IMR-90 (cell line): ENCODE measurements at regions not wholly inside any gene's neighbourhood (a gene's known extent, or its start where the extent isn't known, plus 50 kb on each side); places are given as distances from the start of the nearest gene placed in this dataset.

ENCODE experiments used
- ATAC-seq: fragments of 200-7000 bp; cut with Tn5 transposase; 2 replicates; pipeline ENCODE4 v1.9.1; 2020; ENCODE audit warnings: low read depth, mild to moderate bottlenecking, moderate library complexity
- BruUV-seq: library from RNA; stranded (reverse); fragments of 400-500 nt; replicated peaks from 2 replicates; lab custom pipeline; 2021; lab: Mats Ljungman, UMichigan
- CTCF ChIA-PET: fragments of 300-600 bp; formaldehyde crosslinking; extraction: SDS; loops from one replicate; lab custom pipeline; 2021; ENCODE audit warnings: antibody characterized with exemption; lab: Yijun Ruan, JAX
- POLR2A ChIA-PET: fragments of 300-600 bp; sonication (Branson Sonifier 250); formaldehyde crosslinking; loops from one replicate; lab custom pipeline; 2022; ENCODE audit warnings: antibody characterized with exemption; ENCODE audit not compliant: unreplicated experiment; lab: Charles Lee
- DNase-seq: peaks from one replicate; pipeline ENCODE4 v3.0.0; 2013
- H2AFZ ChIP-seq: replicated peaks from 2 replicates; pipeline ENCODE3; 2013; ENCODE audit warnings: low read length, mild to moderate bottlenecking; ENCODE audit not compliant: poor library complexity
- H2AK5ac ChIP-seq: 2 replicates; pipeline ENCODE4 v1.6.1; 2013; ENCODE audit warnings: low read depth, low read length, inconsistent platforms
- H2AK9ac ChIP-seq: replicated peaks from 2 replicates; pipeline ENCODE3; 2013; ENCODE audit warnings: mild to moderate bottlenecking, low read depth, low read length, moderate library complexity; ENCODE audit not compliant: poor library complexity
- H2BK120ac ChIP-seq: 2 replicates; pipeline ENCODE4 v1.6.1; 2013; ENCODE audit warnings: low read depth, low read length, inconsistent platforms
- H2BK15ac ChIP-seq: 3 replicates; pipeline ENCODE4 v1.6.1; 2013; ENCODE audit warnings: low read depth, low read length, inconsistent platforms
- H2BK20ac ChIP-seq: 2 replicates; pipeline ENCODE4 v1.6.1; 2013; ENCODE audit warnings: low read depth, mild to moderate bottlenecking, inconsistent platforms, low read length, moderate library complexity
- H2BK5ac ChIP-seq: 2 replicates; pipeline ENCODE4 v1.6.1; 2013; ENCODE audit warnings: mild to moderate bottlenecking, low read depth, low read length, inconsistent platforms; ENCODE audit not compliant: poor library complexity, severe bottlenecking
- H3K14ac ChIP-seq: replicated peaks from 2 replicates; pipeline ENCODE4 v1.6.1; 2013; ENCODE audit warnings: low read depth, low read length, inconsistent platforms
- H3K18ac ChIP-seq: 2 replicates; pipeline ENCODE4 v1.6.1; 2013; ENCODE audit warnings: low read depth, low read length, control low read depth
- H3K23ac ChIP-seq: 2 replicates; pipeline ENCODE4 v1.6.1; 2013; ENCODE audit warnings: low read depth, low read length, inconsistent platforms
- H3K27ac ChIP-seq: 2 replicates; pipeline ENCODE4 v1.5.1; 2013; ENCODE audit warnings: mild to moderate bottlenecking, control low read depth, low read length; ENCODE audit not compliant: insufficient read depth
- H3K27me3 ChIP-seq: 2 replicates; pipeline ENCODE4 v1.6.1; 2013; ENCODE audit warnings: low read length; ENCODE audit not compliant: control insufficient read depth, insufficient read depth
- H3K36me3 ChIP-seq: 2 replicates; pipeline ENCODE4 v1.6.1; 2013; ENCODE audit warnings: low read length, mixed read lengths; ENCODE audit not compliant: control insufficient read depth, insufficient read depth
- H3K4ac ChIP-seq: 2 replicates; pipeline ENCODE4 v1.6.1; 2013; ENCODE audit warnings: low read depth, low read length, inconsistent platforms
- H3K4me1 ChIP-seq: 2 replicates; pipeline ENCODE4 v1.6.1; 2013; ENCODE audit warnings: low read length, mixed read lengths; ENCODE audit not compliant: control insufficient read depth, insufficient read depth
- H3K4me2 ChIP-seq: 2 replicates; pipeline ENCODE4 v1.6.1; 2013; ENCODE audit warnings: low read depth, mild to moderate bottlenecking, control low read depth, low read length, moderate library complexity
- H3K4me3 ChIP-seq: 2 replicates; pipeline ENCODE4 v1.5.1; 2013; ENCODE audit warnings: low read depth, mild to moderate bottlenecking, control low read depth, low read length, moderate library complexity; ENCODE audit not compliant: insufficient read depth
- H3K56ac ChIP-seq: 2 replicates; pipeline ENCODE4 v1.6.1; 2013; ENCODE audit warnings: low read length, inconsistent platforms; ENCODE audit not compliant: insufficient read depth; ENCODE audit errors: extremely low read depth
- H3K79me1 ChIP-seq, 2 experiments: 2 replicates each; pipeline ENCODE4 v1.6.1; 2013; ENCODE audit warnings: low read length in 2 of 2, inconsistent platforms in 1 of 2, low read depth in 1 of 2
- H3K9ac ChIP-seq: 2 replicates; pipeline ENCODE4 v1.6.1; 2013; ENCODE audit warnings: low read depth, low read length, control low read depth
- H3K9me1 ChIP-seq: 2 replicates; pipeline ENCODE4 v1.6.1; 2013; ENCODE audit warnings: low read length, inconsistent platforms; ENCODE audit not compliant: insufficient read depth
- H3K9me3 ChIP-seq: 2 replicates; pipeline ENCODE4 v1.6.1; 2013; ENCODE audit warnings: low read length; ENCODE audit not compliant: control insufficient read depth, insufficient read depth
- H4K20me1 ChIP-seq: 2 replicates; pipeline ENCODE4 v1.6.1; 2013; ENCODE audit warnings: low read length, inconsistent platforms; ENCODE audit not compliant: insufficient read depth
- H4K5ac ChIP-seq: 2 replicates; pipeline ENCODE4 v1.6.1; 2013; ENCODE audit warnings: mild to moderate bottlenecking, low read depth, low read length, control low read depth
- H4K8ac ChIP-seq, 2 experiments: 2 replicates each; pipeline ENCODE4 v1.6.1; 2013; ENCODE audit warnings: low read depth in 2 of 2, low read length in 2 of 2, control low read depth in 1 of 2, inconsistent platforms in 1 of 2
- H4K91ac ChIP-seq: 2 replicates; pipeline ENCODE4 v1.6.1; 2013; ENCODE audit warnings: low read depth, low read length, inconsistent platforms; ENCODE audit not compliant: insufficient read depth
- BHLHE40 ChIP-seq: fragments of 150-350 bp; IDR thresholded peaks from 2 replicates; pipeline ENCODE4 v1.6.1; 2016; ENCODE audit warnings: mild to moderate bottlenecking, low read depth, low read length
- MAZ ChIP-seq: IDR thresholded peaks from 2 replicates; pipeline ENCODE4 v1.6.1; 2012; ENCODE audit warnings: low read depth, mild to moderate bottlenecking, low read length, improper control_type of control experiment, moderate library complexity, borderline replicate concordance
- NFE2L2 ChIP-seq: fragments of 150-350 bp; IDR thresholded peaks from 2 replicates; pipeline ENCODE4 v1.6.1; 2016; ENCODE audit warnings: low read depth, mild to moderate bottlenecking, low read length
- RAD21 ChIP-seq: IDR thresholded peaks from 2 replicates; pipeline ENCODE4 v1.6.1; 2012; ENCODE audit warnings: low read length, improper control_type of control experiment
- RCOR1 ChIP-seq: IDR thresholded peaks from 2 replicates; pipeline ENCODE4 v1.6.1; 2012; ENCODE audit warnings: mild to moderate bottlenecking, low read length, improper control_type of control experiment; ENCODE audit not compliant: insufficient replicate concordance
- RFX5 ChIP-seq: IDR thresholded peaks from 2 replicates; pipeline ENCODE4 v1.8.0; 2012; ENCODE audit warnings: low read depth, mild to moderate bottlenecking, low read length, moderate library complexity
- WGBS, 2 experiments: methylation state at CpG; one replicate each; pipeline versions ENCODE4 v1.1.5 to v1.1.7; 2013; ENCODE audit warnings: missing lambda C conversion rate in 2 of 2; ENCODE audit not compliant: insufficient read length in 1 of 2; ENCODE audit errors: extremely low coverage in 2 of 2; 5-methylcytosine and 5-hydroxymethylcytosine counted together
- dilution Hi-C: fragments of 300-500 bp; cut with HindIII; formaldehyde crosslinking; loops from one replicate; pipeline ENCODE4 v1.14.3; 2018; ENCODE audit warnings: low sequenced_read_pairs; ENCODE audit not compliant: unreplicated experiment
- in situ Hi-C: fragments of 300-500 bp; cut with MboI; formaldehyde crosslinking; loops from 3 replicates; pipeline ENCODE4 v1.14.3; 2019; ENCODE audit warnings: low sequenced_read_pairs, inconsistent platforms, mixed read lengths
- intact Hi-C: fragments of 100-400 bp; cut with micrococcal nuclease; formaldehyde crosslinking; loops from 2 replicates; pipeline ENCODE4 v1.10.0; 2022
- TF ChIP-seq, protein P1 (sequence below): conservative IDR thresholded peaks from 2 replicates; pipeline ENCODE4 v1.5.1; 2012; ENCODE audit warnings: mild to moderate bottlenecking, low read depth, low read length, improper control_type of control experiment

DNA sequence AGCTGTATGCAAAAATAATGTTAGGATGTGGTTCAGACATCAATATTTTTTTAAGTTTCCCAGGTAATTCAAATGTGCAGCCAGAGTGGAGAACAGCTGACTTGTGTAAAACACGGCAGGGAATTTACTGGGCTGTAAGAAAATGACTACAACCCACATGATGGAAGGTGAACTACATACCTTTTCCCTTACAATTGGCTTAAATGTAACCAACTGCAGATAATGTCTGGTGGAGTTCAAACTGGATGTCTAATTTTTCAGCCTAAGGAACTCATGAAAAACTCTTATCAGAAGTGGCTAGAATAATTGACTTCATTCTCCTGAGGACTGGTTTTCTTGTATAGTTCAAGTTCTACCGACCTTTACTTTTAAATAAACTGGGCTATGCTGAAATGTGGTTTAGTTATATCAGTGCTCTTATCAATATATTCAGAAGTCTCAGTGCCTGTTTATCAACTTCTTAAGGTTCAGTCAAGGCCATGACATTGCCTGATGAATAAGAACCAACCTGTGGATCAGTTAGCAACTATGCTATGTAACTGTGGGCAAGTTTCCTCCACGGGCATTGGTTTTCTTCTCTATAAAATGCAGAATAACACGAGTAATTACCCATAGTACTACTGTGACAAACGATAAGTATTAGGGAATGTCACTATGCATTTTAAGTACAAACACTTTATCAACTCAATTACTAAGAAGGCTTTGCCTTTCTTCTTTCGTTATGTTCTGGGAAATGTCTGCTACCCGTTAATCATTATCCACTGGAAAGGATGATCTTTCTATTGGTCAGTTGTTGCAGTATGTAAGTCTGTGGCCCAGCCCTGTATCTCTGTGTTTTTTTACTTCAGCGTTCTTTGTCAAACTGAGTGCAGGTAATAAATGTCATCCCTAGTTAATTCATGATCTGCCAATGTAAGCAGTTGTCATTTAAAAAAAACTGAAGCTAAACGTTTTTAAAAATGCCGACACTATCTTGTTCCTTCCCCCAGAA is 181.6 kb downstream of the PCDH7 start:
- DNase-seq (no peak), ATAC-seq (no peak)
- H3K27me3 ChIP-seq: no peaks in the 10 kb centered on the region
- no peak overlapping the region for H4K5ac ChIP-seq
- dilution Hi-C loops (no loop called here), in situ Hi-C loops (no loop called here), intact Hi-C loops (no loop called here)
- H3K18ac ChIP-seq: no peak overlapping the region
- no peak overlapping the region for H3K23ac ChIP-seq
- H2BK5ac ChIP-seq: no peak overlapping the region
- no peak overlapping the region for H3K14ac ChIP-seq
- H3K9me1 ChIP-seq: no peaks in the 10 kb centered on the region
- H3K9ac ChIP-seq: no peak overlapping the region
- no peak overlapping the region for H3K27ac ChIP-seq
- H3K4me2 ChIP-seq: no peak overlapping the region
- H2BK15ac ChIP-seq: no peak overlapping the region
- H3K9me3 ChIP-seq: no peaks in the 10 kb centered on the region
- no peak overlapping the region for H3K56ac ChIP-seq
- no CpG with 5 or more reads among the region's 10 CpGs for WGBS, 2 experiments
- H2BK20ac ChIP-seq: no peak overlapping the region
- ChIA-PET POLR2A (no interaction called here), CTCF (interaction anchor here (1.1 kb wide), 1 partner anchor 10 kb away, joined by 3 read pairs; no protein-coding TSS in a partner anchor)
- TF ChIP-seq MAZ (no peak), RAD21 (no peak), BHLHE40 (no peak), RCOR1 (no peak), NFE2L2 (no peak), RFX5 (no peak)
- TF ChIP-seq, protein P1, sequence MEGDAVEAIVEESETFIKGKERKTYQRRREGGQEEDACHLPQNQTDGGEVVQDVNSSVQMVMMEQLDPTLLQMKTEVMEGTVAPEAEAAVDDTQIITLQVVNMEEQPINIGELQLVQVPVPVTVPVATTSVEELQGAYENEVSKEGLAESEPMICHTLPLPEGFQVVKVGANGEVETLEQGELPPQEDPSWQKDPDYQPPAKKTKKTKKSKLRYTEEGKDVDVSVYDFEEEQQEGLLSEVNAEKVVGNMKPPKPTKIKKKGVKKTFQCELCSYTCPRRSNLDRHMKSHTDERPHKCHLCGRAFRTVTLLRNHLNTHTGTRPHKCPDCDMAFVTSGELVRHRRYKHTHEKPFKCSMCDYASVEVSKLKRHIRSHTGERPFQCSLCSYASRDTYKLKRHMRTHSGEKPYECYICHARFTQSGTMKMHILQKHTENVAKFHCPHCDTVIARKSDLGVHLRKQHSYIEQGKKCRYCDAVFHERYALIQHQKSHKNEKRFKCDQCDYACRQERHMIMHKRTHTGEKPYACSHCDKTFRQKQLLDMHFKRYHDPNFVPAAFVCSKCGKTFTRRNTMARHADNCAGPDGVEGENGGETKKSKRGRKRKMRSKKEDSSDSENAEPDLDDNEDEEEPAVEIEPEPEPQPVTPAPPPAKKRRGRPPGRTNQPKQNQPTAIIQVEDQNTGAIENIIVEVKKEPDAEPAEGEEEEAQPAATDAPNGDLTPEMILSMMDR: no peak
- H2AK9ac ChIP-seq: no peak overlapping the region
- no peak overlapping the region for H4K91ac ChIP-seq
- no peak overlapping the region for H3K4me3 ChIP-seq
- BruUV-seq: no TSS peak
- no peaks in the 10 kb centered on the region for H4K20me1 ChIP-seq
- no peaks in the 10 kb centered on the region; a peak in 1 of 4 replicates for H3K79me1 ChIP-seq
- no peak overlapping the region for H2AFZ ChIP-seq
- no peak overlapping the region for H2BK120ac ChIP-seq
- H4K8ac ChIP-seq: no peak overlapping the region
- H3K36me3 ChIP-seq: no peaks in the 10 kb centered on the region
- no peak overlapping the region for H3K4ac ChIP-seq
- H2AK5ac ChIP-seq: no peak overlapping the region
- peaks cover 2% of the 10 kb centered on the region for H3K4me1 ChIP-seq
